IPS-15b (cell line): ENCODE measurements at regions not wholly inside any gene's neighbourhood (a gene's known extent, or its start where the extent isn't known, plus 50 kb on each side); places are given as distances from the start of the nearest gene placed in this dataset.

Experiments used
- H3K27me3 ChIP-seq: one replicate; pipeline ENCODE4 v1.6.1; 2013; ENCODE audit warnings: low read length; ENCODE audit not compliant: control insufficient read depth, insufficient read depth
- H3K36me3 ChIP-seq: one replicate; pipeline ENCODE4 v1.6.1; 2013; ENCODE audit warnings: low read length; ENCODE audit not compliant: control insufficient read depth, insufficient read depth
- H3K4me1 ChIP-seq: one replicate; pipeline ENCODE4 v1.6.1; 2013; ENCODE audit warnings: mild to moderate bottlenecking, low read length; ENCODE audit not compliant: control insufficient read depth, insufficient read depth
- H3K4me3 ChIP-seq: one replicate; pipeline ENCODE4 v1.5.1; 2013; ENCODE audit warnings: low read depth, low read length
- H3K9ac ChIP-seq: one replicate; pipeline ENCODE4 v1.6.1; 2013; ENCODE audit warnings: low read depth, mild to moderate bottlenecking, low read length
- H3K9me3 ChIP-seq: one replicate; pipeline ENCODE4 v1.6.1; 2013; ENCODE audit warnings: mild to moderate bottlenecking, low read length; ENCODE audit not compliant: control insufficient read depth, insufficient read depth

DNA sequence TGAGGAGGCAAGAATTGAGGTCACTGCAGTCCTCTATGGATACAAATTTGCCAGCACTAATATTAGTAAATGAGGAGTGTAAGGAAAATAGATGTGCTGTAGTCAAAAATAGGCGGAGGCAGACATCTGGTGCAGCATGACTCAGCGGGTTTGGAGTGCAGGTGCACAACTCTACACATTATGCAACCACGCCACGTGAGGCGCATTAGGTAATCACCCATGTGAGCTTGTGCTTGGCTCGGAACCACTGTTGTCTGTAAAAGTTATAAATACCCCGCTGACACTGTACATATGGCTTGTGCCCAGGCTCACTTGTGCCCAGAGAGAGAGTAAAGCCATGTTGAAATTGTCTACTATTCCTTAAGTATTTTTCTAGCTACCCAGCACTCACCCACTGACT, 623.5 kb upstream of the NUDT12 start:
- Histone ChIP-seq H3K27me3 (no peaks in the 10 kb centered on the region), H3K36me3 (no peaks in the 10 kb centered on the region), H3K9me3 (peaks cover 12% of the 10 kb centered on the region), H3K9ac (no peak overlapping the region), H3K4me3 (no peak overlapping the region), H3K4me1 (no peaks in the 10 kb centered on the region)

DNA sequence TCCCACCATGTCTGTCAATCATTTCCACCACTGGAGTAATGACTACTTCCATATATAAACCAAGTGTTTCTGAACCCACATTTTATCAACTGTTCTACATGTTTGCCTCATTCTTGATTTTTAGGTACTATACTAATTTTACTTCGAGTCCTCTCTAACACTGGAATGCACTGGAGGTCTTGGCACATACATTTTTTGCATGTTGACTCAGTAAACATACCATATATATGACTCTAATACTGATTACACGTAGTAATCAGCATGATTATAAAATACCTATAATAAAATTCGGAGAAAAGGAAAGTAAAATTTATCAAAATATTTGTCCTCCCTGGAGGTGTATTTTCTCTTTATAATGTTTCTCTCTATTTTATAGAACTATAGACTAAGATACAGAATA, 621.7 kb upstream of the NUDT12 start:
- no peak overlapping the region for H3K9ac ChIP-seq
- no peak overlapping the region for H3K4me3 ChIP-seq
- peaks cover 26% of the 10 kb centered on the region for H3K9me3 ChIP-seq
- no peaks in the 10 kb centered on the region for H3K27me3 ChIP-seq
- H3K4me1 ChIP-seq: no peaks in the 10 kb centered on the region
- H3K36me3 ChIP-seq: no peaks in the 10 kb centered on the region

GRCh38 chr5:104178829-104179456, 616.4 kb upstream of the NUDT12 start:
- peaks cover 14% of the 10 kb centered on the region for H3K9me3 ChIP-seq
- no peaks in the 10 kb centered on the region for H3K36me3 ChIP-seq
- no peak overlapping the region for H3K4me3 ChIP-seq
- H3K27me3 ChIP-seq: no peaks in the 10 kb centered on the region
- H3K9ac ChIP-seq: no peak overlapping the region
- no peaks in the 10 kb centered on the region for H3K4me1 ChIP-seq

GRCh38 chr5:104178066-104178465, 615.5 kb upstream of the NUDT12 start:
- no peaks in the 10 kb centered on the region for H3K27me3 ChIP-seq
- H3K9ac ChIP-seq: no peak overlapping the region
- H3K4me3 ChIP-seq: no peak overlapping the region
- peaks cover 14% of the 10 kb centered on the region for H3K9me3 ChIP-seq
- H3K36me3 ChIP-seq: no peaks in the 10 kb centered on the region
- no peaks in the 10 kb centered on the region for H3K4me1 ChIP-seq

- no peaks in the 10 kb centered on the region for H3K27me3 ChIP-seq
- no peak overlapping the region for H3K4me3 ChIP-seq
- H3K9ac ChIP-seq: no peak overlapping the region
These were observed 615.1 kb upstream of the NUDT12 start for GRCh38 chr5:104177651-104178050.

GRCh38 chr5:104172976-104173375, 610.4 kb upstream of the NUDT12 start:
- Histone ChIP-seq H3K4me3 (no peak overlapping the region), H3K9ac (no peak overlapping the region), H3K9me3 (no peaks in the 10 kb centered on the region), H3K36me3 (no peaks in the 10 kb centered on the region), H3K4me1 (no peaks in the 10 kb centered on the region), H3K27me3 (no peaks in the 10 kb centered on the region)

More at GRCh38 chr5:104177651-104178050, 615.1 kb upstream of the NUDT12 start:
- no peaks in the 10 kb centered on the region for H3K36me3 ChIP-seq
- H3K9me3 ChIP-seq: peaks cover 14% of the 10 kb centered on the region
- no peaks in the 10 kb centered on the region for H3K4me1 ChIP-seq

- Histone ChIP-seq H3K9me3 (no peaks in the 10 kb centered on the region), H3K9ac (no peak overlapping the region), H3K27me3 (no peaks in the 10 kb centered on the region), H3K4me1 (no peaks in the 10 kb centered on the region), H3K4me3 (no peak overlapping the region), H3K36me3 (no peaks in the 10 kb centered on the region)
These were observed 609.5 kb upstream of the NUDT12 start for GRCh38 chr5:104171958-104172690.

GRCh38 chr5:104170926-104171325, 608.3 kb upstream of the NUDT12 start:
- no peak overlapping the region for H3K4me3 ChIP-seq
- no peaks in the 10 kb centered on the region for H3K4me1 ChIP-seq
- no peaks in the 10 kb centered on the region for H3K9me3 ChIP-seq
- H3K27me3 ChIP-seq: no peaks in the 10 kb centered on the region
- H3K36me3 ChIP-seq: no peaks in the 10 kb centered on the region
- H3K9ac ChIP-seq: no peak overlapping the region

GRCh38 chr5:104146652-104147051, 584.1 kb upstream of the NUDT12 start:
- no peaks in the 10 kb centered on the region for H3K36me3 ChIP-seq

GRCh38 chr5:104139840-104140239, 577.3 kb upstream of the NUDT12 start:
- H3K9me3 ChIP-seq: no peaks in the 10 kb centered on the region
- no peak overlapping the region for H3K9ac ChIP-seq
- no peaks in the 10 kb centered on the region for H3K4me1 ChIP-seq
- H3K4me3 ChIP-seq: no peak overlapping the region
- no peaks in the 10 kb centered on the region for H3K36me3 ChIP-seq
- H3K27me3 ChIP-seq: no peaks in the 10 kb centered on the region

More at GRCh38 chr5:104146652-104147051, 584.1 kb upstream of the NUDT12 start:
- Histone ChIP-seq H3K27me3 (no peaks in the 10 kb centered on the region), H3K4me3 (no peak overlapping the region), H3K9me3 (no peaks in the 10 kb centered on the region), H3K9ac (no peak overlapping the region), H3K4me1 (no peaks in the 10 kb centered on the region)

- Histone ChIP-seq H3K27me3 (no peaks in the 10 kb centered on the region), H3K4me1 (no peaks in the 10 kb centered on the region), H3K4me3 (no peak overlapping the region), H3K9ac (no peak overlapping the region), H3K9me3 (peaks cover 6% of the 10 kb centered on the region), H3K36me3 (no peaks in the 10 kb centered on the region)
These were observed 567.7 kb upstream of the NUDT12 start for GRCh38 chr5:104130320-104130719.

DNA sequence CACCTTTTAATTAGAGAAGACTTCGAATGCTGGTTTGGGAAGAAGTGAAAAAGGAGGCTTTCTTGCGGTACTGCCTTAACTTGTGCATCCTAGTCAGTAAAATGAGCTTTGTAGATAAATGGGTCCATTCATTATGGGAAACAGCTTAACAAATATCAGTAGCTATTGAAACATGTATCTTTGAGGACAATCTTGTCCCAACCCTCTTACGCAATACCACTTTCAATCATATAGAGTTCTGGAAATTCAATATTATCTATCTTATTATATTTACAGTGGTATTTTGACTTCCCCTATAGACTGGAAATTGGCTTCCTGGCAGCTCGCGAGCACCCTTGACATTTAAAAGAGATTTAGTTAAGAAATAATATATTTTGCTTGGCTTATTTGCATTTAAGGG, 565.8 kb upstream of the NUDT12 start:
- H3K4me3 ChIP-seq: no peak overlapping the region
- H3K36me3 ChIP-seq: no peaks in the 10 kb centered on the region
- no peak overlapping the region for H3K9ac ChIP-seq

More for the DNA sequence above, 565.8 kb upstream of the NUDT12 start:
- Histone ChIP-seq H3K4me1 (no peaks in the 10 kb centered on the region), H3K9me3 (no peaks in the 10 kb centered on the region), H3K27me3 (no peaks in the 10 kb centered on the region)
